Mesenchymal stem cell (in vitro differentiated cells and primary cell): ENCODE measurements at regions not wholly inside any gene's neighbourhood (a gene's known extent, or its start where the extent isn't known, plus 50 kb on each side); places are given as distances from the start of the nearest gene placed in this dataset.

Source experiments
- DNase-seq: peaks from one replicate; pipeline ENCODE4 v3.0.0-alpha.2; 2013
- H2AFZ ChIP-seq: one replicate; pipeline ENCODE4 v1.6.1; 2013; ENCODE audit warnings: low read depth, mild to moderate bottlenecking, control low read depth, inconsistent platforms, low read length, moderate library complexity
- H2AK5ac ChIP-seq: 2 replicates; pipeline ENCODE4 v1.6.1; 2013; ENCODE audit warnings: low read length, moderate library complexity, mild to moderate bottlenecking, inconsistent platforms; ENCODE audit not compliant: severe bottlenecking
- H2BK120ac ChIP-seq: one replicate; pipeline ENCODE4 v1.6.1; 2013; ENCODE audit warnings: low read depth, mild to moderate bottlenecking, inconsistent platforms, low read length, moderate library complexity
- H2BK12ac ChIP-seq, 2 experiments: one replicate each; pipeline ENCODE4 v1.6.1; 2013; ENCODE audit warnings: inconsistent platforms in 2 of 2, low read length in 2 of 2, mild to moderate bottlenecking in 2 of 2, moderate library complexity in 2 of 2, control low read depth in 1 of 2
- H2BK15ac ChIP-seq: one replicate; pipeline ENCODE4 v1.6.1; 2013; ENCODE audit warnings: mild to moderate bottlenecking, low read depth, inconsistent platforms; ENCODE audit not compliant: poor library complexity, severe bottlenecking
- H2BK5ac ChIP-seq: 2 replicates; pipeline ENCODE4 v1.6.1; 2013; ENCODE audit warnings: low read depth, mild to moderate bottlenecking, low read length, control low read depth, inconsistent platforms; ENCODE audit not compliant: poor library complexity, severe bottlenecking
- H3K14ac ChIP-seq, 2 experiments: one replicate each; pipeline ENCODE4 v1.6.1; 2013; ENCODE audit warnings: inconsistent platforms in 2 of 2, low read length in 2 of 2, control low read depth in 1 of 2, mild to moderate bottlenecking in 1 of 2, moderate library complexity in 1 of 2
- H3K18ac ChIP-seq, 2 experiments: one replicate each; pipeline ENCODE4 v1.6.1; 2013; ENCODE audit warnings: inconsistent platforms in 2 of 2, low read length in 2 of 2, control low read depth in 1 of 2, low read depth in 1 of 2, mild to moderate bottlenecking in 1 of 2
- H3K23ac ChIP-seq, 2 experiments: one replicate each; pipeline ENCODE4 v1.6.1; 2013; ENCODE audit warnings: inconsistent platforms in 2 of 2, low read length in 2 of 2, mild to moderate bottlenecking in 2 of 2, moderate library complexity in 2 of 2, control low read depth in 1 of 2
- H3K27ac ChIP-seq: 2 replicates; pipeline ENCODE4 v1.5.1; 2013; ENCODE audit warnings: mild to moderate bottlenecking, moderate library complexity, low read length, control low read depth, inconsistent platforms; ENCODE audit not compliant: poor library complexity, severe bottlenecking
- H3K27me3 ChIP-seq, 2 experiments: 2 replicates each; pipeline versions ENCODE4 v1.6.1 to v1.7.0; 2013; ENCODE audit warnings: low read length in 2 of 2, mild to moderate bottlenecking in 2 of 2, moderate library complexity in 2 of 2, control low read depth in 1 of 2, inconsistent platforms in 1 of 2; ENCODE audit not compliant: control insufficient read depth in 1 of 2, insufficient read depth in 1 of 2
- H3K36me3 ChIP-seq, 2 experiments: 2 replicates each; pipeline versions ENCODE4 v1.6.1 to v1.7.0; 2013; ENCODE audit warnings: low read length in 2 of 2, control low read depth in 1 of 2, inconsistent platforms in 1 of 2, low read depth in 1 of 2, mild to moderate bottlenecking in 1 of 2; ENCODE audit not compliant: insufficient read depth in 2 of 2, control insufficient read depth in 1 of 2
- H3K4ac ChIP-seq, 2 experiments: one replicate each; pipeline ENCODE4 v1.6.1; 2013; ENCODE audit warnings: inconsistent platforms in 2 of 2, low read length in 2 of 2, mild to moderate bottlenecking in 2 of 2, moderate library complexity in 2 of 2, control low read depth in 1 of 2, low read depth in 1 of 2
- H3K4me1 ChIP-seq: 2 replicates; pipeline ENCODE4 v1.6.1; 2013; ENCODE audit warnings: low read depth, low read length, control low read depth; ENCODE audit not compliant: control insufficient read depth, insufficient read depth
- H3K4me2 ChIP-seq: 2 replicates; pipeline ENCODE4 v1.6.1; 2013; ENCODE audit warnings: low read length, mild to moderate bottlenecking, inconsistent platforms; ENCODE audit not compliant: poor library complexity, severe bottlenecking
- H3K4me3 ChIP-seq, 2 experiments: 2 replicates each; pipeline versions ENCODE4 v1.5.1 to v1.7.0; 2013; ENCODE audit warnings: low read length in 2 of 2, mild to moderate bottlenecking in 2 of 2, control low read depth in 1 of 2, low read depth in 1 of 2; ENCODE audit not compliant: insufficient read depth in 1 of 2
- H3K79me1 ChIP-seq: replicated peaks from 2 replicates; pipeline ENCODE4 v1.6.1; 2013; ENCODE audit warnings: mild to moderate bottlenecking, control low read depth, low read length, inconsistent platforms; ENCODE audit not compliant: poor library complexity, severe bottlenecking
- H3K9ac ChIP-seq: 2 replicates; pipeline ENCODE4 v1.7.0; 2013; ENCODE audit warnings: mild to moderate bottlenecking, low read length, moderate library complexity
- H3K9me3 ChIP-seq: 2 replicates; pipeline ENCODE4 v1.7.0; 2013; ENCODE audit warnings: mild to moderate bottlenecking, low read length; ENCODE audit not compliant: control insufficient read depth
- H4K8ac ChIP-seq: one replicate; pipeline ENCODE4 v1.6.1; 2013; ENCODE audit warnings: inconsistent platforms, mild to moderate bottlenecking, low read length, moderate library complexity
- H4K91ac ChIP-seq: one replicate; pipeline ENCODE4 v1.6.1; 2013; ENCODE audit warnings: mild to moderate bottlenecking, low read length, inconsistent platforms
- WGBS: methylation state at CpG from one replicate; pipeline ENCODE4 v1.1.7; 2013; ENCODE audit warnings: mixed read lengths; 5-methylcytosine and 5-hydroxymethylcytosine counted together

GRCh38 chr5:56685503-56686217 is 129.7 kb upstream of the MAP3K1 start:
- no peaks in the 10 kb centered on the region for H3K9me3 ChIP-seq
- H4K91ac ChIP-seq = no peak overlapping the region

GRCh38 chr5:56684159-56684558 is 131.2 kb upstream of the MAP3K1 start:
- H3K9ac ChIP-seq = no peak overlapping the region
- H2BK15ac ChIP-seq = no peak overlapping the region
- H3K4me3 ChIP-seq = no peak overlapping the region
- peaks cover 4% of the 10 kb centered on the region for H3K4me1 ChIP-seq
- no peak overlapping the region for H3K23ac ChIP-seq
- H2BK12ac ChIP-seq = no peak overlapping the region
- H3K36me3 ChIP-seq = no peaks in the 10 kb centered on the region
- H4K8ac ChIP-seq = no peak overlapping the region
- no peak overlapping the region for H4K91ac ChIP-seq
- H2AFZ ChIP-seq = no peak overlapping the region
- no peaks in the 10 kb centered on the region for H3K27me3 ChIP-seq
- no peak overlapping the region for H2AK5ac ChIP-seq
- H3K9me3 ChIP-seq = no peaks in the 10 kb centered on the region
- H3K79me1 ChIP-seq = no peaks in the 10 kb centered on the region
- H2BK120ac ChIP-seq = no peak overlapping the region
- no peak overlapping the region for H3K18ac ChIP-seq
- H3K14ac ChIP-seq = no peak overlapping the region
- H2BK5ac ChIP-seq = no peak overlapping the region
- no peak overlapping the region for H3K27ac ChIP-seq
- 87% methylated on average over 3 of the region's 3 CpGs for WGBS
- no peak for DNase-seq
- H3K4ac ChIP-seq = no peak overlapping the region
- no peak overlapping the region for H3K4me2 ChIP-seq

More at GRCh38 chr5:56685503-56686217, 129.7 kb upstream of the MAP3K1 start:
- no peak overlapping the region for H3K4ac ChIP-seq
- H2BK5ac ChIP-seq = no peak overlapping the region
- H3K27me3 ChIP-seq = no peaks in the 10 kb centered on the region
- no peak overlapping the region for H3K4me2 ChIP-seq
- DNase-seq = no peak
- H2BK15ac ChIP-seq = no peak overlapping the region
- no peak overlapping the region for H3K4me3 ChIP-seq
- peaks cover 4% of the 10 kb centered on the region for H3K4me1 ChIP-seq
- no peak overlapping the region for H3K18ac ChIP-seq
- no peak overlapping the region for H3K23ac ChIP-seq
- H3K36me3 ChIP-seq = no peaks in the 10 kb centered on the region
- no peak overlapping the region for H4K8ac ChIP-seq
- no peak overlapping the region for H2AFZ ChIP-seq
- H3K9ac ChIP-seq = no peak overlapping the region
- no peak overlapping the region for H2BK120ac ChIP-seq
- no peak overlapping the region for H2AK5ac ChIP-seq
- H2BK12ac ChIP-seq = no peak overlapping the region
- WGBS = 100% methylated on average over 1 of the region's 2 CpGs
- H3K14ac ChIP-seq = no peak overlapping the region
- H3K79me1 ChIP-seq = no peaks in the 10 kb centered on the region
- no peak overlapping the region for H3K27ac ChIP-seq

- Histone ChIP-seq H3K36me3 (no peaks in the 10 kb centered on the region), H2AK5ac (peak overlapping the region; percentile 68), H2BK120ac (no peak overlapping the region), H4K91ac (no peak overlapping the region), H4K8ac (no peak overlapping the region), H2BK15ac (no peak overlapping the region), H3K18ac (no peak overlapping the region), H3K79me1 (no peaks in the 10 kb centered on the region), H3K9me3 (no peaks in the 10 kb centered on the region), H2BK5ac (no peak overlapping the region), H3K9ac (no peak overlapping the region), H2AFZ (no peak overlapping the region), H3K4me1 (peaks cover 4% of the 10 kb centered on the region), H3K27ac (no peak overlapping the region), H3K4me2 (no peak overlapping the region), H3K4me3 (no peak overlapping the region), H3K4ac (no peak overlapping the region), H3K27me3 (no peaks in the 10 kb centered on the region), H3K23ac (no peak overlapping the region), H2BK12ac (no peak overlapping the region), H3K14ac (no peak overlapping the region)
- 86% methylated on average over 1 of the region's 2 CpGs for WGBS
- no peak for DNase-seq
Observed at GRCh38 chr5:56683733-56684132, 131.6 kb upstream of the MAP3K1 start.

DNA sequence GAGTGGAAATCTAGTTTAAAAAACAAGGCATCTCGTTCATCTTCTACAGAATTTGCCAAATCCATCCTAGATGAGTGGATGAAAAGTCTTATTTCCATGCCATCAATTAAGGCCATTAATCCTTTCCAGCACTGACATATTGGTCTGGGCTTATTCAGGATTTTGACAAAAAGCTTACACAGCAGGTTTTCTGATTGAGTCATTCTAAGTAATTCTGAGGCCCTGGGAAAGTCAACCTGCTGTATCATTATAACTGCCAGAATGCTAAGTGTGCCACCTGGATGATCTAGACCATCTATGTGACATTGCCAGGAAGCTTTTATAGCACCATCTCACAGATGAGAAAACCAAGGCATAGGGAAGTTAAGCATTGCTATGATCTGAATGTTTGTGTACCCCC is 132.1 kb upstream of the MAP3K1 start:
- Histone ChIP-seq H2AFZ (no peak overlapping the region), H3K4me3 (no peak overlapping the region), H3K27me3 (no peaks in the 10 kb centered on the region), H2BK12ac (no peak overlapping the region), H2BK15ac (no peak overlapping the region), H4K8ac (no peak overlapping the region), H2AK5ac (no peak overlapping the region), H2BK120ac (no peak overlapping the region), H3K36me3 (no peaks in the 10 kb centered on the region), H3K4ac (no peak overlapping the region), H3K9ac (no peak overlapping the region), H3K18ac (no peak overlapping the region), H3K79me1 (no peaks in the 10 kb centered on the region), H3K4me2 (no peak overlapping the region), H3K23ac (no peak overlapping the region), H3K4me1 (peaks cover 4% of the 10 kb centered on the region), H3K27ac (no peak overlapping the region), H3K14ac (no peak overlapping the region), H4K91ac (no peak overlapping the region), H2BK5ac (no peak overlapping the region), H3K9me3 (no peaks in the 10 kb centered on the region)
- 60% methylated on average over 1 of the region's 1 CpG for WGBS
- DNase-seq = no peak
